NCI-H2107 (cell line): ENCODE measurements at regions not wholly inside any gene's neighbourhood (a gene's known extent, or its start where the extent isn't known, plus 50 kb on each side); places are given as distances from the start of the nearest gene placed in this dataset.
"Not testable (repeated sequence)": the region's sequence is repeated elsewhere in the genome, so short reads cannot be mapped to it uniquely, and the experiment has no call there.

ENCODE experiments used
- DNase-seq: peaks from one replicate; lab custom pipeline; 2025; lab: John Stamatoyannopoulos, UW

DNA sequence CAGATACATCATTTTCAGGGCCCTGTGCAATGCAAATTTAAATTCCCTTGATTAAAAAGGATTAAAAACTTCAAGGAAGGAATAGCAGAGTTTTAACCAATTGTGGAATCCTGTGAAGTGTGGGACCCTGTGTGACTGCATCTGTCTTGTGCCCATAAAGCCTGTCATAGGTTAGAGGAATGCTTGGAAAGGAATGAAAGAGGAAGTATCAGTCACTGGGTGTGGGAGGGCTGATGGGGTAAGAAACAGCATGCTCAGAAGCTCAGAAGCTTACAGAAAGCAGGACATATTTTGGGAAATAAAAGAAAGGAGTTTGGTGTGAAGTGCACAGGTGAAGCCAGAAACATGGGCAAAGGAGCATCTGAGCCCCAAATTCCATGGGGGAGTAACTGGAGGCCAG, 150.8 kb upstream of the ETV3 start:
- no peak for DNase-seq

DNA sequence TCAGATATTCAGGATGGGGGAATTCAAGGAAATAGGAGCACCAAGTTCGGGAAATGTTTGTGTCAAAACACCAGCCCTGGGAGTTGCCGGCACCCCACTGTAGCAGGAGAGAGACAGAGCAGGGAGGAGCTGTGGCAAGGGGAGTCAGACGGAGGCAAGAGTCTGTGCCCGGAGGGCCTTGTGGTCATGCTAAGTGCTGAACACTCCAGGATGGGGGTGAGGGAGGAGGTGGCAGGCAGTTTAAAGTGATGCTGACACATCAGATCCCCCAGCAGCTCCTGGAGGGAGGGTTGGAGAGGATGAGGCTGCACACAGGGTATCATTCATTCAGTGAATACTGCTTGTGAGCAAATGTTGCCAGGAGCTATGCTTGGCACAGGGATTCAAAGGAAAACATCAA, 150.3 kb upstream of the ETV3 start:
- no peak for DNase-seq

DNA sequence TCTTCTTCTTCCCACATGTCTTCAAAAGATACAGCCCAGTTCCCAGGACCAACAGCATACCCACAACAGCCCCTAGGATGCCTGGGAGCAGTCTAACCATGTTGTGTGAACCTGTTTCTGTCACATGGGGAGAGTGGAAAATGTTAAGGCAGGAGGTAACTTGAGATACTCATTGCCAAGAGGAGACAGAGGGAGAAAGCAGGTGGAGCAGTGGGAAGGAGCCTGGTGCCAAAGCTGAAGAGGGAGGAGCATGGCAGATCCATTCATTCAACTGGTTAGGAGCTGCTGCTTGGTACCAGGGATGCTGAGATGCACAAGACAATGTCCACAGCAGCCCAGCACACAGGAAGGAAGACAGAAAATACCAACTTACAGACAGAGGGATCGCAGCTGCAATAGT, 149.8 kb upstream of the ETV3 start:
- DNase-seq, result no peak

DNA sequence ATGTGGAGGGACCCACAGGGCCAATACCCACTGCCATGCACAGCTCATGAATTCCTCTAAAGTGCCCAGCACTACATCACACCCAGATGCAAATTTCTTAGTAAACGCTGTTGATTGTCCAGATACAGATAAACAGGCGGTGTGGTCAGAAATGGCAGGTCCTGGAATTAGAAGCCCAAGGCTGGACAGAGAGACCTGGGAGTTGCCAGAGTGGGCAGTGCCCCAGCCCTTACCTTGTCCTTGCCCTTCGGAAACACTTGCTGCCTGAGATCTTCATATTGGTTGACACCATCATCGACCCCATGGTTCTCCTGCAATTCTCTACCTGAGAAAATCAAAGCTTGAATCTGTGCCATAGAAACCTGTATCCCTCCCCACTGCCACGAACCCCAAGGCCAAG, 149.3 kb upstream of the ETV3 start:
- no peak for DNase-seq

DNA sequence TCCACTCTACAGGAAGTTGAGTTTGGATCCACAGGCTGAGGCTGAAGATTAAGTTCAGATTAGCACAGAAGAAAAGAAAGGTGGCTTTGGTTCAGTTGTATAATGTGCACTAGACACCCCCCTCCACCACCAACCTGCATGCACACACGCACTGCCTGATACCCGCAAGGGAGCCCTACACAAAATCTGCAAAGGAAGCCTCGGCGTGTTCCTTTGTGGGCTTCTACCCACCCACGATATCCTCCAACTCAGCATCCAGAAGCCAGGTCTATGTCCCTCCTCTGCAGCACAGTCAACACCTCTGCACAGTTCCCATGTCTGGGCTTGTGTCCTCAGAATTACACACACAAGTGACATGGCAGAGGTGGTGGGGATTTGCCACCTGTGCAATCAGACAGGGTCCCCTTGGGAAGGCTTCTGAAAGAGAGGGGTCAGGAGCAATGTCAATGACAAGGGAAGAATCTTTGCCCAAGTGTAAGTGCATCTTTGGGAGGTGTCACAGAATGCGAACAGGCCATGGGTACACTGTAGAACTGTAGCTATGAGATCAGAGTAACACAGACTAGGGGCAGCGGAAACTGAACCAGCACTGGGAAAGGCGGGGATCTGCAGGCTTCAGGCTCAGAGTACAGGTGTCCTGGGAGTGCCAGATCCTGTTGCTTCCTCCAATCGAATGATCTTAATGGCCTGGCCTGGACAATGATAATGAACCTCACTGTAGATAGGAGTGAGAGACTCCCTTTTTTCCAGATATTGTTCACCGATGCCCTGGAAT, 148.6 kb upstream of the ETV3 start:
- DNase-seq, result no peak

DNA sequence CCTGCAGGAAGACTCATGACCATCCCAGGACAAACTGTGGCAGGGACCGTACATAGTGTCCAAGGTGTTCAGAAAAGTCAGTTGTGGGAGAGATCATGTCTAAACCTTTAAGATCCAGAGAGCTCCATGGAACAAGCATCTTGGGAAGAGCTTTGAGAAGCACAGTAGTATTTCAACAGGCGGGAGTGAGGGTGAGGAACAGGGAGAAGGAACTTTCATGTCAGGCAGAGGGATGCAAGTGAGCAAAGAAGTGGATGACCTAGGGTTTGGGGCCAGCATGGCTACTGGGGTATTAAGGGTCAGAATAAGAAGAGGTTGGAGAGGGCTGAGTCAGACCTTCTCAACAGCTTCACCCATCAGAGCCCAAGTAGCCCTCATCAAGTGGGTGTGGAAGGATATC, 147.9 kb upstream of the ETV3 start:
- DNase-seq, result no peak

DNA sequence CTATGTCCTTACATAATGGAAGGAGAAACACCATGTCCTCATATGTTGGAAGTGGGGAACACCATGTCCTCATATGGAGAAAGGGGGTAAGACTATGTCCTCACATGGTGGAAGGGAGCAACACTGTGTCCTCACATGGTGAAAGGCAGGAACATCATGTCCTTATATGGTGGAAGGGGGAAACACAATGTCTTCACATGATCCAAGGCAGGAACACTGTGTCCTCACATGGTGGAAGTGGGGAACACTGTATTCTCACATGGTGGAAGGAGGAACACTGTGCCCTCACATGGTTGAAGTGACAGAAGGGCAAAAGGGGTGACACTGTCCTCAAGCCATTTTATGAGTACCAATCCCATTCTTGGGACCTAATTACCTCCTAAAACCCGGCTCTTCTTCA, 146.3 kb upstream of the ETV3 start:
- no peak for DNase-seq

DNA sequence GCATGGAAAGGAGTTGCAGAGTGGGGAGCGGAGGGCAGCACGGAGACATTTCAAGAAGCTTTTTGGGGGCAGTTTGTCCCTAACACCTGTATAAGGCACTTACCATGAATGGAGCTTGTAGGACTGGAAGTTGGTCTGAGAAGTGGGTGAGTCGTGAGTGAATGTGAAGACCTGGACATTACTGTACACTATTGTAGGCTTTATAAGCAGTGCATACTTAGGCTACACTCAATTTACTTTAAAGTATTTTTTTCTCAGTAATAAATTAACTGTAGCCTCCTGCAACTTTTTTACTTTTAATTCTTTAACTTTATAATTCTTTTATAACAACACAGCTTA, 141.6 kb upstream of the ETV3 start:
- no peak for DNase-seq

DNA sequence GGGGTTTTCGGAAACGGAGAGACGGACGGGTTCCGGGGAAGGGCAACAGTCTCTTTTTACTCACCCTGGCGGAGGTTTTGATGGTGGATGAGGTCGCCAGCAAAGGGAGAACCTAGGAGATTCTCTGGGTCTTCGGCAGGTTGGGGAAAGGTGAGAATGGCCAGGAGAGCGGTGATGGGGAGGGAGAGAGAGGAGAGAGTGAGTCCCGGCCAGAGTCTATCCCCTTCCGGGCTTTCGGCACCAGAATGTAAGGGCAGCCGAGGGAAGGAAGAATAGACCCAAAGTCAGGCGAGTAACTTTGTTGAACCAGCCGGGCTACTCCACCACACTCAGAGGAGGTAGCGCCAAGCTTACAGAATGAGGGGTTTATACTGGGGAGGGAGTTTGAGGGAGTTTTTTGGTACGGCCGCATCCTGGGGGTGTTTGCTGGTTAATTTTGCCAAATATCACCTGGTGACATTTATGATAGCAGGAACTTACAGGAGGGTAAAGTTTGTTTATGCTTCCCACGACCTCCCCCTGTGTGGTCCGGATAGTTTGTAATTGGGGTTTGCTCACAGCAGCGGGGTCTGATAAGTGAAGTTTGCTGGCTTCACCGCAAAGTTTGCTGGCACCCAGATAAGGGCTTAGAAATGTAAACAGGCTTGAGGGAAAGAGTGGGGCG, 141.1 kb upstream of the ETV3 start:
- no peak for DNase-seq

DNA sequence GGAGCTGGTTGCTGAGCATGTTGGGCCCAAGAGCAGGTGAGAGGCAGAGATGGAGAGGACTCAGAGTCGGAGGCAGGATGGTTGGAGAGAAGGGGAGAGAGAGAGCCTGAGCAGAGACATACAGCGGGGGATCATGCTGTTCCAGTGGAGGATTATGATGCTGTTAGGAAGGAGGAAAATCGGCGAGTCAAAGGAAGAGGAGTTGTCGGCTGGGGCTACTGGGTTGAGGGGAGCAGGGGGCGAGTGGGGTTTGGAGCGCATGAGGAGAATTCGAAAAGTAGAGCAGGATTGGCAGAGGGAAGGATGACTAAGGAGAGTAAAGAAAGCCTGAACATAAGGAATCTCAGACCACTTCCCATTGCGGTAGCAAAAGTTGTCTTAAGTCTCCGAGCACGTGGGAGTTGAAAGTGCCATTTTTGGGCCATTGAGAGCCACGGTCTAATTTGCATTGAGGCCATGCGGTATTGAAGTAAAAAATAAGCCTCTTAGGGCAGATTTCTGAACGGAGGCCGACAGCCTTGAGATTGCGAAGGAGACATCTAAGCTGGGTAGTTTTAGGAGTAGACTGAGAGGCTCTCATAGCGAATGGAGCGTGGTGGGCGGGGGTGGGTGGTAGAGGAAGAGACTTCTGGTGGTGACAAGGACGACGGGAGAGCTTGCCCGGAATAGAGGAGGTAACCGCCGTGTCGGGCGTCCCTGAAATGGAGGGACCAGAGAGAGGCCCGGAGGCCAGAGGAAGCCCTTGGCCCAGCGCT, 140.4 kb upstream of the ETV3 start:
- DNase-seq, result no peak

DNA sequence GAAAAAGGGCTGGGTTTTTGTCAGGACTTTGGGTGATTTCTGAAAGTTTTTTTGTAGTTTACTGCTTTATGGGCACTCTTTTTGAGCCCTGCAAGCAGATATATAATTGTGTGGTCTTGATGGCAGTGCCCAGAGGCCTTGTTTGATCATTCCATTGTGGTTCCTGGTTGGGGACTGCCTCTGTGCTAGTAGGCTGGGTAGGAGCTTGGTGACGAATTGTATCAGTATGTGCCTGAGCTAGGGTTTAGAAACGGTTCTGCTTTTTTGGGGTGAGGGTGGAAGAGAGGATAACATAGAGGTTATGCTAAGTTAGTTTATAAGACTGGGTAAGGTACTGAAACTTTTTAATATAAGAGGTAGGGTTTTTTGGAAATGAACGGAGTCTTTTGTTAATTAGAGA, 139.7 kb upstream of the ETV3 start:
- DNase-seq, result no peak

DNA sequence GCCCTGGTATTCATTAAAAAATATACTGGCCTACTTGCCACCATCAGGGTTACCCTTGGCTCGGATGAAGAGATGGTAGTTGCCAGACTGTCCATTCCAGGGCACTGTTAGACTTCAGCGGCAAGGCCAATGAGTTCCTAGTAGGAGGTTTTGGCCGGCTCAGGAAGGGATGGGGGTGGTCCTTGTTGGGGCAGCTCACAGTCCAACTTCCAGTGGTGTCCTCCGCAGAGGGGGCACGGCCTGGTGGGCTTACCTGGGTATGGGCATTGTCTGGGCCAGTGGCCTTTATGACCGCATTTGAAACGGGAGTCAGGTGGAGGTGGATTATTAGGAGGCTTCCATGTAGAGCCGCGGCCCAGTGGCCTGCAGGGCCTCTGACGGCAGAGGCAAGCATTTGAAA, 139.1 kb upstream of the ETV3 start:
- no peak for DNase-seq

DNA sequence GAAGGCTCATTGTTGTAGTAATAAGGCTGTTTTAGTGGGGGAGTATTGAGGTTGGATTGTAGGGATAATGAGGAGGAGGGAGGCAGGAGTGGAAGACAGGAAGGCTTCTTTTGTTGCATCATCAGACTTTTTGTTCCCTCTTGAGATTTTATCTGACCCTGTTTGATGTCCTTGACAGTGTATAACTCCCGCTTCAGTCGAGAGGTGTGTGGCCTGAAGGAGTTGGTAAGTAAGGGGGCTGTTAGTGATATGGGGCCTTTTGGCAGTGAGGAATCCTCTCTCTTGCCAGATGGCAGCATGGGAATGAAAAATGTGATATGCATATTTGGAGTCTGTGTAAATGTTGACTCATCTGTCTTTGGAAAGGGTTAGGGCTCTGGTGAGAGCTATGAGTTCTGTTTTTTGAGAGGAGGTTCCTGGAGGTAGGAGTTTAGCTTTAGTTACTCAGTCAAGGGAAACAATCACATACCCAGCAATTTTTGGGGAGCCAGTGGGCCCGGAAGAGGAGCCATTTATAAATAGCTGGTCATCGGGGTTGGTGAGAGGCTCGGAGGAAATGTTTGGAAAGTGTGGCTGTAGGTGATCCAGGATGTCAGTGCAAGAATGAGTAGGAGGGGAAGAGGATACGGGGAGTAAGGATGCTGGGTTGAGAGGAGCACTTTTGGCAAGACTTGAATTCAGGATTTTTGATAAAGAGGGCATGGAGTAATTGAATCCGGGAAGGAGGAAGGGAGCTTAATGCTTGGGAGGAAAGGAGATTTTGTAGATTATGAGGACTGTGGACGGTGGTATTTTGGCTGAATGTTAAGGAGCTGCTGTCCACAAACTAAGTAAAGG, 136.7 kb upstream of the ETV3 start:
- no peak for DNase-seq

DNA sequence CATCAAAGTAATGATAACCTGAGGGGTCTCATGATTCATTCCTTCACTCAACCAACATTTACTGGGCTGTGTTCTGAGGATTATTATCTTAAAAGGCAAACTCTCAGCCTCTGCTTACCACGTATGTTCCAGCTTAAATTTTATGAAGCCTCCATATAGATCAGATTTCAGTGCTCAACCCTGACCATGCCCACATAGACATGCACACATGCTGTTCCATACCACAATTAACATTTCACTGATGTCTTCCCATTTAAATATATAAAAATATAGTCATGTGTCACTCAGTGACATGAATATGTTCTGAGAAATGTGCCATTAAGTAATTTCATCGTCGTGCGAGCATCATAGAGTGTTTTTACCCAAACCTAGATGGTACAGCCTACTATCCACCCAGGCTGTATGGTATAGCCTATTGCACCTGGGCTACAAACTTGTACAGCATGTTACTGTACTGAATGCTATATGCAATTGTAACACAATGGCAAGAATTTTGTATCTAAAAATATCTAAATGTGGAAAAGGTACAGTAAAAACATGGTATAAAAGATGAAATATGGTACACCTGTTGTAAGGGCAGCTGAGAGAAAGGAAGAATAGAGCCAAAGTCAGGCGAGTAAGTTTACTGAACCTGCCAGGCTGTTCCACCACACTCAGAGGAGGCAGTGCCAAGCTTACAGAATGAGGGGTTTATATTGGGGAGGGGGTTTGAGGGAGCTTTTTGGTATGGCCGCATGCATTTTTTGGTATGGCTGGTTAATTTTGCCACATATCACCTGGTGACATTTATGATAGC, 134.7 kb upstream of the ETV3 start:
- no peak for DNase-seq

DNA sequence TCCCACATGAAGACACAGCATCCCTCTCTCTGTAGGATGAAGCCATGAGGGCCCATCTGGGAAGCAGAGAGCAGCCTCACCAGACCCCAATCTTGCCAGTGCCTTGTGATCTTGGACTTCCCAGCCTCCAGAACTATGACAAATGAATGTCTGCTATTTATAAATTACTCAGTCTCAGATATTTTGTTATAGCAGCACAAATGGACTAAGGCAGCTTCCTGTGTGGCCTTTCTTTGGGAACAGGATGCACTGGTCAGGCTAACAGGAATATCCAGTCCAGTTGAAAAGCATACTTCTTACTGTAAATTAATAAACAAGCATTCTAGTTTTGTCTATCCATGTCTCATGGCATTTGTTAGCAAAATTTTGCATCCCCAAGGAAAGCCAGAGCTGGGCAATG, 134.1 kb upstream of the ETV3 start:
- no peak for DNase-seq

DNA sequence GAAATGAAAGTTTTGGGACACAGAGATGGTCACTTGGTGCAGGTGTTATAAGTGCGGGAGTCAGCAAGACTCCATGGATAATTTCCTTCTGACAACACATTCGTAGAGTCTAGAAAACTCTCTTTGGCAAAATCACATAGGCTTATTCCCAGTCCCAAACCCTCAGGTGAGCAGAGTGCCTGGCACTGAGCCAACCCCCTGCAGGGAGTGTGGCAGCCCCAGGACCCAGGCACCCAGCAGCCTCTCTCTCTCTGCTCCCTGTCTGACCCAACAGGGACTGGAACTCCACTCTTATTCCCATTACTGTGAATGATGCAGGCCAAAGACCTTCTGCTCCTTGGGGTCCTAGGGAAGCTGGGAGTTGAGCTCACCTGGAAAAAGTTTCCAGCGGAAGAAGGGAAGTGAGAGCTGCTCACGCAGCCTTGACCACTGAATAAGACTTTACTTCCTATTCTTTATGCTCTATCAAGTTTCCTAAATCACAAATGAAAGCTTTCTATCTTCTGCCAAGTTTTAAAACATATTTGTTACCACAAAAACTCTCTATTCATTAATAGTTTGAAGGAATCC, 132.6 kb upstream of the ETV3 start:
- DNase-seq, result no peak

DNA sequence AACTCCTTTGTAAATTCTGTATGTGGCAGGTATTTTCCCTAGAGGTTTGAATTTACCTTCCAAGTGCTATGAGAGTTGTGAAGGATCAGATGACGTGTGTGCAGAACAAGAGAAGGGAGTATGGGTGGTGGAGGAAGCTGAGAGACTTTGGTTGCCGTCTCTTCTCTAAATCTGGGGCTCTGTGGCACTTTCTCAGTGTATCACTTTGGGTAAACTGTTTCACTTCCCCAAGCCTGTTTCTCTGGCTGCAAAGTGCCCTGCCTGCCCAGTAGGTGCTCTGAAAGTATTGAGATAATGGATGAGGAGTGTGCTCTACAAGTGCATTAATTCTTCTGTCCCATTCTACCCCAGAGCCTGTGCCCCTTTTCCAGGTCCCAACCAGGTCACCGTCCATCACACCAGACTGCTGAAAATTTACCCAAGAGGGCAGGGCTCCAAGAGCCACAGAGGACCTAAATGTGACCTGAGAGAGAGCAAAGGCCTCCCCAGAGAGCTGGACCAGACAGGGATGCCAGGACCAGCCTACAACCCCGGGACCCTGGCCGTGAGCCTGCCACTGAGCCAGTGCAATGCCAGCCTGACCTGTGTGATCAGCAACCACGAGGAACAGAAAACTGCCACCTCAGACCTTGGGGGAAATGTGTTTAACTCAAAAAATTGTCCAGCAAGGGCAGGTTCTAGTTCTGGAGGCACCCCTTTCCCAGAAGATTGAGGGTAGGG, 131.6 kb upstream of the ETV3 start:
- no peak for DNase-seq

DNA sequence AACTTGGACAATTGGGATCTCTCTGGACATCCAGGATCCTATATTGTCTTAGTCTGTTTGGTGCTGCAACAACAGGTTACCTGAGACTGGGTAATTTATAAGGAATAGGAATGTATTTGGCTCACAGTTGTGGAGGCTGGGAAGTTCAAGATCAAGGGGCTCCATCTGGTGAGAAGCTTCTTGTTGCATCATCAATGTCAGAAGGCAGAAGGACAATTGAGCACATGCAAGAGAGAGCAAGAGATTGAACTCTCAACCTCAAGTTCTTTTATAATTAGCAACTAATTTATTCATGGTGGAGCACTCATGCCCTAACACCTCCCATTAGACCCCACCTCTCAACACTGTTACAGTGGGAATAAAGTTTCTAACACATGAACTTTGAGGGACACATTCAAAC, 124.7 kb upstream of the ETV3 start:
- DNase-seq, result no peak

DNA sequence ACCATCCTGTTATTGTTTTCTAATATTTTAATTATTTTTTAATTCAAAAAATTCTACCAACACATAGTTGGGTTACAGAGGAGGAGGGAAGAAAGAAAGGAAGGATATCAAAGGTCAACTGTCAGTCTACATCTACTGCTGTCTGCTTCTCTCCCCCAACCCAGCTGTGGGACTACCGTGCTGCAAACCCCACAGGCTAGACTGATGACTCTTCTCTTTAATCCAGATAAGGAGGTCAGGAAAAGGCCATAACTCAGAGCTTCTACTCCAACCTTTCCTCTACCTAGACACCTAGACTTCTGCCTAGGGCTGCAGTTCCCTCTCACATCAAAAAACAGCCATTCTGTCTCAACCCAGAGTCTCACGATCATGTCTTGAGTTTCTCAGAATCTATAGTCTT, 124.2 kb upstream of the ETV3 start:
- DNase-seq, result no peak

DNA sequence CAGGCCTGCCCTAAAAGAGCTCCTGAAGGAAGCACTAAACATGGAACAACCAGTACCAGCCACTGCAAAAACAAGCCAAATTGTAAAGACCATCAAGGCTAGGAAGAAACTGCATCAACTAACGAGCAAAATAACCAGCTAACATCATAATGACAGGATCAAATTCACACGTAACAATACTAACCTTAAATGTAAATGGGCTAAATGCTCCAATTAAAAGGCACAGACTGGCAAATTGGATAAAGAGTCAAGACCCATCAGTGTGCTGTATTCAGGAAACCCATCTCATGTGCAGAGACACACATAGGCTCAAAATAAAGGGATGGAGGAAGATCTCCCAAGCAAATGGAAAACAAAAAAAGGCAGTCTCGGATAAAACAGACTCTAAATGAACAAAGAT, 117.7 kb upstream of the ETV3 start:
- DNase-seq, result not testable (repeated sequence)

DNA sequence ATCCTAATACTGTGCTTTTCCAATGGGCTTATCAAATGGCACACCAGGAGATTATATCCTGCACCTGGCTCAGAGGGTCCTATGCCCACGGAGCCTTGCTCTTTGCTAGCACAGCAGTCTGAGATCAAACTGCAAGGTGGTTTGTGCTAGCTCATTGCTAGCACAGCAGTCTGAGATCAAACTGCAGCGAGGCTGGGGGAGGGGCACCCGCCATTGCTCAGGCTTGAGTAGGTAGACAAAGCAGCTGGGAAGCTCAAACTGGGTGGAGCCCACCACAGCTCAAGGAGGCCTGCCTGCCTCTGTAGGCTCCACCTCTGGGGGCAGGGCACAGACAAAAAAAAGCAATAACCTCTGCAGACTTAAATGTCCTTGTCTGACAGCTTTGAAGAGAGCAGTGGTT, 116.0 kb upstream of the ETV3 start:
- not testable (repeated sequence) for DNase-seq
